ENCODE measurements at regions not wholly inside any gene's neighbourhood (a gene's known extent, or its start where the extent isn't known, plus 50 kb on each side); places are given as distances from the start of the nearest gene placed in this dataset.

DNA sequence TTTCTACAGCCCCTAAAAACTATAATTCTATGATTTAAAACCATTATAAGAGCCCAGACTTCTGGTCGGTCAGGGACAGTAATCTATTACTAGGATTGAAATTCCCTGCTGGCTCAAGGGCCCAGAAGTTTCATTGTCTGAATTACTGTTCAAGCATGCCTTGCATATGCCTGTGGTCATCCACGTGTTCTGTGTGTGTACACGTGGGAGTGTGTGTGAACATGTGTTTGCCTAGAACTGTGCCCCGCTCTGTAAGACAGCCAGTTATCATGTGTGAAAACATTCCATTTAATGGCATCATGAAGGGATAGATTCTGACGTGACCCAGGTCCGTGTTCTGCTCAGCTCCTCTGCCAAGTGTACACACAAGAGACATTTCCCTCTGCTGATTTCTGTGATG is 189.3 kb upstream of the NECTIN1 start:
- H3K4me1 Mint-ChIP-seq (ENCODE audit: insufficient read depth, unreplicated experiment) = no peaks in the 10 kb centered on the region
- no peak for DNase-seq (ENCODE audit: unreplicated experiment)
- TF ChIP-seq, protein P1, sequence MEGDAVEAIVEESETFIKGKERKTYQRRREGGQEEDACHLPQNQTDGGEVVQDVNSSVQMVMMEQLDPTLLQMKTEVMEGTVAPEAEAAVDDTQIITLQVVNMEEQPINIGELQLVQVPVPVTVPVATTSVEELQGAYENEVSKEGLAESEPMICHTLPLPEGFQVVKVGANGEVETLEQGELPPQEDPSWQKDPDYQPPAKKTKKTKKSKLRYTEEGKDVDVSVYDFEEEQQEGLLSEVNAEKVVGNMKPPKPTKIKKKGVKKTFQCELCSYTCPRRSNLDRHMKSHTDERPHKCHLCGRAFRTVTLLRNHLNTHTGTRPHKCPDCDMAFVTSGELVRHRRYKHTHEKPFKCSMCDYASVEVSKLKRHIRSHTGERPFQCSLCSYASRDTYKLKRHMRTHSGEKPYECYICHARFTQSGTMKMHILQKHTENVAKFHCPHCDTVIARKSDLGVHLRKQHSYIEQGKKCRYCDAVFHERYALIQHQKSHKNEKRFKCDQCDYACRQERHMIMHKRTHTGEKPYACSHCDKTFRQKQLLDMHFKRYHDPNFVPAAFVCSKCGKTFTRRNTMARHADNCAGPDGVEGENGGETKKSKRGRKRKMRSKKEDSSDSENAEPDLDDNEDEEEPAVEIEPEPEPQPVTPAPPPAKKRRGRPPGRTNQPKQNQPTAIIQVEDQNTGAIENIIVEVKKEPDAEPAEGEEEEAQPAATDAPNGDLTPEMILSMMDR (IDR thresholded peaks at IDR 0.05; ENCODE audit: unreplicated experiment) = no peak
- intact Hi-C loops (cut with micrococcal nuclease) = no loop called here
- H3K27me3 Mint-ChIP-seq (ENCODE audit: insufficient read depth, unreplicated experiment) = peaks cover 76% of the 10 kb centered on the region
- POLR2A ChIA-PET = no interaction called here
- CTCF ChIA-PET = no interaction called here
- H3K9me3 Mint-ChIP-seq (ENCODE audit: unreplicated experiment) = no peaks in the 10 kb centered on the region
- H3K27ac Mint-ChIP-seq (ENCODE audit: low read depth, unreplicated experiment) = no peak overlapping the region
- no TSS peak for BruUV-seq (replicated peaks)
- H3K4me3 Mint-ChIP-seq (ENCODE audit: unreplicated experiment) = no peak overlapping the region
- H3K36me3 Mint-ChIP-seq (ENCODE audit: insufficient read depth, unreplicated experiment) = no peaks in the 10 kb centered on the region

DNA sequence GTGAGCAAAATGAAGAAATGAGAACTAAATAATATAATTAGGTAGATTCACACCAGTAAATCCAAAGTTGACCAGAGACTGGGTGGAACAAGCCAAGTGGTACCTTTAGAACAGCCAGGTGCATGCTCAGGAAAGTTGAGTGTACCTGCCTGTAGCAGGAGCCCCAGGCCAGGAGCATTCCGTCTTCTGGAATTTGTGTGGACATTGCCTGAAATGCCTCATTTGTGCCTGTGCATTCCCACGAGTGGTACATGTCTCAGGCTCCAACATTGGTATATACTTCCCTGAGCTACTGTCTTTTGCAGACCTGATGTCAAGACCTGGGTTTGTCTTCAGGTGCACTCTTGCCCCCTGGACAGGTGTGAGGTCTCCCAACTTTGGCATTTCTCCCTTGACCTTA is 187.6 kb upstream of the NECTIN1 start:
- H3K27me3 Mint-ChIP-seq (ENCODE audit: insufficient read depth, unreplicated experiment) = peaks cover 58% of the 10 kb centered on the region
- intact Hi-C loops (cut with micrococcal nuclease) = no loop called here
- H3K27ac Mint-ChIP-seq (ENCODE audit: low read depth, unreplicated experiment) = no peak overlapping the region
- no peak for DNase-seq (ENCODE audit: unreplicated experiment)
- no peak overlapping the region for H3K4me3 Mint-ChIP-seq (ENCODE audit: unreplicated experiment)
- TF ChIP-seq, protein P1 (IDR thresholded peaks at IDR 0.05; ENCODE audit: unreplicated experiment) = no peak
- CTCF ChIA-PET = interaction anchor here (0.8 kb wide), 1 partner anchor 10 kb away, joined by 4 read pairs; no protein-coding TSS in a partner anchor
- no peaks in the 10 kb centered on the region for H3K9me3 Mint-ChIP-seq (ENCODE audit: unreplicated experiment)
- POLR2A ChIA-PET = no interaction called here
- H3K36me3 Mint-ChIP-seq (ENCODE audit: insufficient read depth, unreplicated experiment) = no peaks in the 10 kb centered on the region
- H3K4me1 Mint-ChIP-seq (ENCODE audit: insufficient read depth, unreplicated experiment) = no peaks in the 10 kb centered on the region
- BruUV-seq (replicated peaks) = no TSS peak

DNA sequence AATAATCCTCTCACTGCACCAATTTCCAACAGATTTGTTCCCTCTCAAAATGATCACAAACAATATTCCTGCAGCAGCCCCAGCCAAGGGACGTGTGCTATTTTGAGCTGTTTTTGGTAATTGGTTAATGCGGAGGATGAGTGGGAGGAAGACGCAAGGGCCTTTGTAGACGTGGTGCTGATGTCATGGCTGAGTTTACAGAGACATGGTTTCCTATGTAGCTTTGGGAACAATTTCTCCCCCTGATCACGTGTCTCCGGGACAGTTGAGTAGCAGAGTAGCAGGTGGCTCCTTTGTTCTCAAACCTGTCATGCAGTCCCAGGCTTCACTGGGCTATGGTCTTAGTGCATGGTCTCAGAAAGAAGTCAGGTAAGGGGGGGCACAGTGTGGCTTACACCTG is 183.2 kb upstream of the NECTIN1 start:
- peaks cover 45% of the 10 kb centered on the region for H3K27me3 Mint-ChIP-seq (ENCODE audit: insufficient read depth, unreplicated experiment)
- ChIA-PET POLR2A (no interaction called here), CTCF (no interaction called here)
- H3K36me3 Mint-ChIP-seq (ENCODE audit: insufficient read depth, unreplicated experiment) = no peaks in the 10 kb centered on the region
- H3K27ac Mint-ChIP-seq (ENCODE audit: low read depth, unreplicated experiment) = no peak overlapping the region
- no peaks in the 10 kb centered on the region for H3K4me1 Mint-ChIP-seq (ENCODE audit: insufficient read depth, unreplicated experiment)
- TF ChIP-seq, protein P1 (IDR thresholded peaks at IDR 0.05; ENCODE audit: unreplicated experiment) = no peak
- no peak for DNase-seq (ENCODE audit: unreplicated experiment)
- BruUV-seq (replicated peaks) = no TSS peak
- intact Hi-C loops (cut with micrococcal nuclease) = no loop called here
- no peaks in the 10 kb centered on the region for H3K9me3 Mint-ChIP-seq (ENCODE audit: unreplicated experiment)
- no peak overlapping the region for H3K4me3 Mint-ChIP-seq (ENCODE audit: unreplicated experiment)

DNA sequence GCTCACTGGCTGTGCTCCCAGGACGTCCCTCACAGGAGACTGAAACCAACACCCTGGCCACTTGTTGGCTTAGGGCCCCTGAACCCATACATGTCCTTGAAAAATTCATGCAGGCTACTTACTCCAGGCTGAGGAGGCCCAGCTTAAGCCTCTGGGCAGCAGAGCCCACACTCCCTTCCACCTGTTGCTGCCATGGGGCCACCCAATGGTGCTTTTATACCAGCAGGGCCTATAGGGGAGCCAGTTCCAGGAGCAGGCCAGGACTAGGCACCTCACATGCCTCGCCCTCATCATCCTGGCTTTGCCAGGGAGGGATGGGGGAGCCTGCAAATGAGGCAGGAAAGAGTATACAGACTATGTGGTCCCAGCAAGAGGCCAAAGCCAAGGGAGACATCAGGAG is 181.7 kb upstream of the NECTIN1 start:
- BruUV-seq (replicated peaks) = no TSS peak
- intact Hi-C loops (cut with micrococcal nuclease) = no loop called here
- Mint-ChIP-seq H3K27ac (ENCODE audit: low read depth, unreplicated experiment) (no peak overlapping the region), H3K9me3 (ENCODE audit: unreplicated experiment) (no peaks in the 10 kb centered on the region), H3K4me3 (ENCODE audit: unreplicated experiment) (no peak overlapping the region), H3K27me3 (ENCODE audit: insufficient read depth, unreplicated experiment) (peaks cover 45% of the 10 kb centered on the region), H3K36me3 (ENCODE audit: insufficient read depth, unreplicated experiment) (no peaks in the 10 kb centered on the region), H3K4me1 (ENCODE audit: insufficient read depth, unreplicated experiment) (no peaks in the 10 kb centered on the region)
- CTCF ChIA-PET = no interaction called here
- TF ChIP-seq, protein P1 (IDR thresholded peaks at IDR 0.05; ENCODE audit: unreplicated experiment) = no peak
- POLR2A ChIA-PET = no interaction called here
- no peak for DNase-seq (ENCODE audit: unreplicated experiment)

Data from MCF 10A (cell line).